NT2/D1 (cell line): ENCODE measurements at regions not wholly inside any gene's neighbourhood (a gene's known extent, or its start where the extent isn't known, plus 50 kb on each side); places are given as distances from the start of the nearest gene placed in this dataset.

Experiments used
- SUZ12 ChIP-seq: IDR thresholded peaks from 2 replicates; pipeline ENCODE4 v1.6.1; 2011; ENCODE audit not compliant: insufficient read length, insufficient read depth; ENCODE audit errors: extremely low read depth
- YY1 ChIP-seq: IDR thresholded peaks from 2 replicates; pipeline ENCODE4 v1.6.1; 2011; ENCODE audit not compliant: insufficient read length, insufficient read depth
- ZNF274 ChIP-seq: IDR thresholded peaks from 2 replicates; pipeline ENCODE4 v1.6.1; 2011; ENCODE audit warnings: mild to moderate bottlenecking, low read depth, low read length

DNA sequence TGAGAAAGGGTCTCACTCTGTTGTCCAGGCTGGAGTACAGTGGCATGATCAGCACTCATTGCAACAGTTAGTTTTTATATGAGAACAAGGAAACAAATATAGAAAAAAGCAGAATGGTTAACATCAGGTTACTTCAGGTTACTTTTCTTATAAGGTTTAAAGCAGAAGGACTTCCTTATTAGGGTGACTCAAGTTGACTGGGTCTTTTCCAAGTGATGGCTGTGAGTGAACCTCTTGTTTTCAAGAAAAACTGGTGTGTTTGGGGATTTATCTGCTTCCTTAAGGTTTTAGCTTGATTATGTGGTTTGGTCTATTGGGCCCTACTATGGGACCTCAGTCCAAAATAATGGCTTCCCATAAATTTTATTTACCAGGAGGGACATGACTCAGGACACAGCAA is 99.2 kb downstream of the ARRDC3 start:
- TF ChIP-seq ZNF274 (no peak), YY1 (no peak), SUZ12 (no peak)
